MCF 10A (cell line): ENCODE measurements at regions not wholly inside any gene's neighbourhood (a gene's known extent, or its start where the extent isn't known, plus 50 kb on each side); places are given as distances from the start of the nearest gene placed in this dataset.

Experiments used
- BruUV-seq: library from RNA; stranded (reverse); fragments of 400-500 nt; replicated peaks from 2 replicates; lab custom pipeline; 2021; lab: Mats Ljungman, UMichigan
- CTCF ChIA-PET: fragments of 300-600 bp; sonication (Branson Sonifier 250); formaldehyde crosslinking; extraction: SDS; loops from one replicate; lab custom pipeline; 2021; ENCODE audit warnings: antibody characterized with exemption, inconsistent platforms; lab: Yijun Ruan, JAX
- POLR2A ChIA-PET: fragments of 300-600, 350-650 bp; sonication (Branson Sonifier 250); formaldehyde crosslinking; extraction: SDS; loops from one replicate; lab custom pipeline; 2020; ENCODE audit warnings: antibody characterized with exemption, inconsistent platforms; lab: Yijun Ruan, JAX
- DNase-seq: peaks from one replicate; pipeline ENCODE4 v3.0.0-alpha.2; 2018; ENCODE audit not compliant: unreplicated experiment
- H3K27ac Mint-ChIP-seq: one replicate; pipeline ENCODE4 v1.8.0; 2022; ENCODE audit warnings: mild to moderate bottlenecking, low read depth, mixed read lengths; ENCODE audit not compliant: unreplicated experiment
- H3K27me3 Mint-ChIP-seq: one replicate; pipeline ENCODE4 v1.8.0; 2022; ENCODE audit warnings: mixed read lengths; ENCODE audit not compliant: insufficient read depth, unreplicated experiment
- H3K36me3 Mint-ChIP-seq: one replicate; pipeline ENCODE4 v1.8.0; 2022; ENCODE audit warnings: mild to moderate bottlenecking, moderate library complexity, mixed read lengths; ENCODE audit not compliant: insufficient read depth, unreplicated experiment
- H3K4me1 Mint-ChIP-seq: one replicate; pipeline ENCODE4 v1.8.0; 2022; ENCODE audit warnings: mixed read lengths; ENCODE audit not compliant: insufficient read depth, unreplicated experiment
- H3K4me3 Mint-ChIP-seq: one replicate; pipeline ENCODE4 v1.8.0; 2022; ENCODE audit warnings: mild to moderate bottlenecking, moderate library complexity, mixed read lengths; ENCODE audit not compliant: unreplicated experiment
- H3K9me3 Mint-ChIP-seq: one replicate; pipeline ENCODE4 v1.8.0; 2022; ENCODE audit warnings: mixed read lengths; ENCODE audit not compliant: unreplicated experiment
- CTCF ChIP-seq: fragments of 200-600 bp; IDR thresholded peaks from one replicate; pipeline ENCODE4 v1.8.0; 2022; ENCODE audit warnings: antibody characterized with exemption, mild to moderate bottlenecking; ENCODE audit not compliant: unreplicated experiment
- intact Hi-C: fragments of 100-400 bp; cut with micrococcal nuclease; formaldehyde crosslinking; loops from 2 replicates; pipeline ENCODE4 v1.14.1; 2022

GRCh38 chr6:77548662-77549366 is 85.5 kb upstream of the HTR1B start:
- Mint-ChIP-seq H3K9me3 (no peaks in the 10 kb centered on the region), H3K4me1 (no peaks in the 10 kb centered on the region), H3K4me3 (no peak overlapping the region), H3K36me3 (no peaks in the 10 kb centered on the region), H3K27me3 (no peaks in the 10 kb centered on the region), H3K27ac (no peak overlapping the region)
- CTCF ChIA-PET = no interaction called here
- POLR2A ChIA-PET = no interaction called here
- TF ChIP-seq CTCF = no peak
- intact Hi-C loops = no loop called here
- no peak for DNase-seq
- BruUV-seq = no TSS peak

- intact Hi-C loops = no loop called here
- Mint-ChIP-seq H3K4me3 (no peak overlapping the region), H3K36me3 (no peaks in the 10 kb centered on the region), H3K27me3 (no peaks in the 10 kb centered on the region), H3K27ac (no peak overlapping the region), H3K9me3 (no peaks in the 10 kb centered on the region), H3K4me1 (no peaks in the 10 kb centered on the region)
- BruUV-seq = no TSS peak
- POLR2A ChIA-PET = no interaction called here
- CTCF ChIA-PET = interaction anchor here (0.5 kb wide), 1 partner anchor 578 kb away, joined by 3 read pairs; no protein-coding TSS in a partner anchor
- no peak for DNase-seq
- TF ChIP-seq CTCF = no peak
Observed at GRCh38 chr6:77551135-77551534, 87.8 kb upstream of the HTR1B start.

GRCh38 chr6:77561768-77562314 is 91.0 kb upstream of the MEI4 start:
- POLR2A ChIA-PET = no interaction called here
- no peaks in the 10 kb centered on the region for H3K36me3 Mint-ChIP-seq
- no peak overlapping the region for H3K27ac Mint-ChIP-seq

More at GRCh38 chr6:77561768-77562314, 91.0 kb upstream of the MEI4 start:
- no peak for TF ChIP-seq CTCF
- intact Hi-C loops = no loop called here
- Mint-ChIP-seq H3K4me1 (peaks cover 12% of the 10 kb centered on the region), H3K9me3 (no peaks in the 10 kb centered on the region), H3K4me3 (no peak overlapping the region), H3K27me3 (no peaks in the 10 kb centered on the region)
- CTCF ChIA-PET = interaction anchor here (0.5 kb wide), 1 partner anchor 58 kb away, joined by 4 read pairs; no protein-coding TSS in a partner anchor
- BruUV-seq = no TSS peak
- peak; percentile 7 for DNase-seq
